CD4-positive, alpha-beta T cell (primary cell): ENCODE measurements at regions not wholly inside any gene's neighbourhood (a gene's known extent, or its start where the extent isn't known, plus 50 kb on each side); places are given as distances from the start of the nearest gene placed in this dataset.

ENCODE experiments used
- ATAC-seq: fragments of 200-7000 bp; cut with Tn5 transposase; one replicate; pipeline ENCODE4 v1.10.0; 2022; ENCODE audit warnings: mild to moderate bottlenecking; ENCODE audit not compliant: poor library complexity
- CTCF ChIA-PET: fragments of 350-600 bp; sonication (Branson Sonifier 250); formaldehyde crosslinking; loops from one replicate; lab custom pipeline; 2021; ENCODE audit warnings: antibody characterized with exemption, inconsistent platforms; lab: Charles Lee
- POLR2A ChIA-PET: fragments of 350-600 bp; sonication (Branson Sonifier 250); formaldehyde crosslinking; loops from one replicate; lab custom pipeline; 2021; ENCODE audit warnings: antibody characterized with exemption, inconsistent platforms; lab: Charles Lee
- DNase-seq, 14 experiments: peaks; one replicate each; pipeline ENCODE4 v3.0.0-alpha.2; 2013 to 2020; ENCODE audit warnings: mixed read lengths in 2 of 14
- H3K27ac ChIP-seq, 2 donors: one replicate each; pipeline versions ENCODE4 v1.5.1 to v1.7.0; 2013; ENCODE audit warnings: low read length in 2 of 2, low read depth in 1 of 2, mild to moderate bottlenecking in 1 of 2
- H3K27me3 ChIP-seq, 2 experiments: 1 replicate in 1 of 2; 2 replicates in 1 of 2; pipeline versions ENCODE4 v1.6.1 to v1.7.0; 2013; ENCODE audit warnings: low read length in 2 of 2, control low read depth in 1 of 2, mild to moderate bottlenecking in 1 of 2, moderate library complexity in 1 of 2; ENCODE audit not compliant: insufficient read depth in 2 of 2, control insufficient read depth in 1 of 2
- H3K36me3 ChIP-seq: one replicate; pipeline ENCODE4 v1.6.1; 2013; ENCODE audit warnings: low read length, control low read depth; ENCODE audit not compliant: insufficient read depth
- H3K4me1 ChIP-seq: one replicate; pipeline ENCODE4 v1.6.1; 2013; ENCODE audit warnings: low read length, control low read depth; ENCODE audit not compliant: insufficient read depth
- H3K4me3 ChIP-seq: one replicate; pipeline ENCODE4 v1.5.1; 2013; ENCODE audit warnings: mild to moderate bottlenecking, low read length, moderate library complexity
- H3K9me3 ChIP-seq, 2 experiments: 1 replicate in 1 of 2; 2 replicates in 1 of 2; pipeline versions ENCODE4 v1.6.1 to v1.7.0; 2013; ENCODE audit warnings: low read length in 2 of 2, mild to moderate bottlenecking in 2 of 2, control low read depth in 1 of 2, moderate library complexity in 1 of 2; ENCODE audit not compliant: control insufficient read depth in 1 of 2, insufficient read depth in 1 of 2
- H3K27ac Mint-ChIP-seq: one replicate; pipeline ENCODE4 v1.8.0; 2020; ENCODE audit warnings: mixed read lengths
- H3K27me3 Mint-ChIP-seq: one replicate; pipeline ENCODE4 v1.8.0; 2021; ENCODE audit warnings: mixed read lengths
- H3K36me3 Mint-ChIP-seq: one replicate; pipeline ENCODE4 v1.8.0; 2021; ENCODE audit warnings: low read depth, mixed read lengths
- H3K4me1 Mint-ChIP-seq: one replicate; pipeline ENCODE4 v1.8.0; 2021; ENCODE audit warnings: low read depth, mixed read lengths
- H3K4me3 Mint-ChIP-seq: one replicate; pipeline ENCODE4 v1.8.0; 2020; ENCODE audit warnings: mild to moderate bottlenecking, mixed read lengths
- H3K9me3 Mint-ChIP-seq: one replicate; pipeline ENCODE4 v1.8.0; 2020; ENCODE audit warnings: mixed read lengths
- CTCF ChIP-seq: fragments of 200-600 bp; IDR thresholded peaks from one replicate; pipeline ENCODE4 v1.8.0; 2022; ENCODE audit warnings: antibody characterized with exemption, mild to moderate bottlenecking
- intact Hi-C, 2 experiments: fragments of 100-400 bp; cut with DNase I in 1 of 2; cut with micrococcal nuclease in 1 of 2; formaldehyde crosslinking; loops; one replicate each; pipeline versions ENCODE4 v1.15.1 to v1.9.0; 2023 to 2025; cut with DNase I, micrococcal nuclease

- H3K36me3 ChIP-seq, result no peaks in the 10 kb centered on the region
- no peak overlapping the region for H3K27ac ChIP-seq
- no peak overlapping the region for H3K4me3 Mint-ChIP-seq
- ChIA-PET CTCF (no interaction called here), POLR2A (no interaction called here)
- no peak for TF ChIP-seq CTCF
- peaks cover 0 to 24% of the 10 kb centered on the region in 2 experiments for H3K9me3 ChIP-seq
- no peak for DNase-seq
- H3K36me3 Mint-ChIP-seq, result no peaks in the 10 kb centered on the region
- H3K27me3 Mint-ChIP-seq, result peaks cover 90% of the 10 kb centered on the region
- no peak for ATAC-seq
- H3K4me1 Mint-ChIP-seq, result peaks cover 2% of the 10 kb centered on the region
- H3K9me3 Mint-ChIP-seq, result no peaks in the 10 kb centered on the region
- H3K27me3 ChIP-seq, result peaks cover 72 to 83% of the 10 kb centered on the region in 2 experiments
- H3K27ac Mint-ChIP-seq, result no peak overlapping the region
- peaks cover 10% of the 10 kb centered on the region for H3K4me1 ChIP-seq
- H3K4me3 ChIP-seq, result no peak overlapping the region
- intact Hi-C loops, result loop anchor here in 1 of 2 experiments (5.0 kb wide), 1 partner anchor 145 kb away; no protein-coding TSS in a partner anchor
Measured at GRCh38 chr5:73307645-73308355, 134.8 kb downstream of the TMEM174 start.

- Mint-ChIP-seq H3K27me3 (peaks cover 88% of the 10 kb centered on the region), H3K4me1 (peaks cover 3% of the 10 kb centered on the region), H3K4me3 (no peak overlapping the region), H3K27ac (no peak overlapping the region), H3K36me3 (no peaks in the 10 kb centered on the region), H3K9me3 (no peaks in the 10 kb centered on the region)
- Histone ChIP-seq H3K27me3 (peaks cover 70 to 82% of the 10 kb centered on the region in 2 experiments), H3K4me3 (no peak overlapping the region), H3K9me3 (peaks cover 0 to 18% of the 10 kb centered on the region in 2 experiments), H3K4me1 (peaks cover 5% of the 10 kb centered on the region), H3K36me3 (no peaks in the 10 kb centered on the region), H3K27ac (no peak overlapping the region)
- no peak for TF ChIP-seq CTCF
- ChIA-PET CTCF (interaction anchor here (0.5 to 0.6 kb wide), 2 partner anchors 23 to 121 kb away, joined by 3 to 5 read pairs; no protein-coding TSS in a partner anchor), POLR2A (no interaction called here)
- DNase-seq, result no peak
- intact Hi-C loops, result loop anchor here in 1 of 2 experiments (5.0 kb wide), 1 partner anchor 145 kb away; no protein-coding TSS in a partner anchor
- no peak for ATAC-seq
Measured at GRCh38 chr5:73306741-73307275, 133.8 kb downstream of the TMEM174 start.

GRCh38 chr5:73306078-73306719 is 133.2 kb downstream of the TMEM174 start:
- no peak overlapping the region for H3K4me3 Mint-ChIP-seq
- Histone ChIP-seq H3K27me3 (peaks cover 70 to 82% of the 10 kb centered on the region in 2 experiments), H3K4me1 (peaks cover 5% of the 10 kb centered on the region), H3K27ac (no peak overlapping the region), H3K4me3 (no peak overlapping the region), H3K9me3 (peaks cover 0 to 17% of the 10 kb centered on the region in 2 experiments), H3K36me3 (no peaks in the 10 kb centered on the region)
- peaks cover 88% of the 10 kb centered on the region for H3K27me3 Mint-ChIP-seq
- H3K9me3 Mint-ChIP-seq, result no peaks in the 10 kb centered on the region
- ChIA-PET POLR2A (no interaction called here), CTCF (interaction anchor here (0.5 kb wide), 1 partner anchor 24 kb away, joined by 5 read pairs; no protein-coding TSS in a partner anchor)
- H3K27ac Mint-ChIP-seq, result no peak overlapping the region
- DNase-seq (no peak), ATAC-seq (no peak)
- no peaks in the 10 kb centered on the region for H3K36me3 Mint-ChIP-seq
- TF ChIP-seq CTCF, result no peak
- intact Hi-C loops, result loop anchor here in 1 of 2 experiments (5.0 kb wide), 1 partner anchor 146 kb away; no protein-coding TSS in a partner anchor
- H3K4me1 Mint-ChIP-seq, result peaks cover 3% of the 10 kb centered on the region
